SK-MEL-5 (cell line): ENCODE measurements at regions not wholly inside any gene's neighbourhood (a gene's known extent, or its start where the extent isn't known, plus 50 kb on each side); places are given as distances from the start of the nearest gene placed in this dataset.

Source experiments
- DNase-seq: peaks from one replicate; pipeline ENCODE4 v3.0.0-alpha.2; 2016; ENCODE audit warnings: low read depth, low spot score
- in situ Hi-C: cut with HindIII; loops from 2 replicates; pipeline ENCODE4 v1.10.0; 2016; ENCODE audit warnings: low sequenced_read_pairs, high pct_unique_total_duplicates, low pct_unique_long_range_greater_than_20kb

GRCh38 chr11:69416762-69417698 lies 64.4 kb upstream of the LINC01488 start:
- in situ Hi-C loops: no loop called here
- no peak for DNase-seq

GRCh38 chr11:69417699-69418085 lies 63.8 kb upstream of the LINC01488 start:
- DNase-seq: no peak
- in situ Hi-C loops: no loop called here

- in situ Hi-C loops: no loop called here
- no peak for DNase-seq
Observed at GRCh38 chr11:69418576-69419296, 62.7 kb upstream of the LINC01488 start.

- DNase-seq: no peak
- in situ Hi-C loops: no loop called here
Observed at GRCh38 chr11:69419662-69420395, 61.6 kb upstream of the LINC01488 start.

- in situ Hi-C loops: no loop called here
- DNase-seq: no peak
Observed at GRCh38 chr11:69422645-69423044, 58.8 kb upstream of the LINC01488 start.

GRCh38 chr11:69423181-69423580 lies 58.3 kb upstream of the LINC01488 start:
- in situ Hi-C loops: no loop called here
- DNase-seq: no peak

GRCh38 chr11:69423611-69424385 lies 57.7 kb upstream of the LINC01488 start:
- in situ Hi-C loops: no loop called here
- no peak for DNase-seq

- in situ Hi-C loops: no loop called here
- no peak for DNase-seq
Observed at GRCh38 chr11:69424748-69425147, 56.7 kb upstream of the LINC01488 start.

GRCh38 chr11:69425444-69425843 lies 56.0 kb upstream of the LINC01488 start:
- in situ Hi-C loops: no loop called here
- DNase-seq: peak; percentile 61

GRCh38 chr11:69425895-69426544 lies 55.4 kb upstream of the LINC01488 start:
- in situ Hi-C loops: no loop called here
- DNase-seq: no peak

GRCh38 chr11:69427337-69427736 lies 54.1 kb upstream of the LINC01488 start:
- in situ Hi-C loops: no loop called here
- DNase-seq: no peak

GRCh38 chr11:69427906-69428880 lies 53.3 kb upstream of the LINC01488 start:
- no peak for DNase-seq
- in situ Hi-C loops: no loop called here

GRCh38 chr11:69429716-69430491 lies 51.6 kb upstream of the LINC01488 start:
- in situ Hi-C loops: no loop called here
- DNase-seq: no peak

- in situ Hi-C loops: no loop called here
- DNase-seq: no peak
Observed at GRCh38 chr11:69430566-69430965, 50.9 kb upstream of the LINC01488 start.

- in situ Hi-C loops: no loop called here
Observed at GRCh38 chr11:69431136-69431535, 50.3 kb upstream of the LINC01488 start.

More at GRCh38 chr11:69431136-69431535, 50.3 kb upstream of the LINC01488 start:
- no peak for DNase-seq
